Loucy (cell line): ENCODE measurements at regions not wholly inside any gene's neighbourhood (a gene's known extent, or its start where the extent isn't known, plus 50 kb on each side); places are given as distances from the start of the nearest gene placed in this dataset.

Experiments
- CTCF ChIP-seq: fragments of 200-600 bp; sonication (generic); conservative IDR thresholded peaks from 2 replicates; pipeline ENCODE4 v1.5.1; 2014; ENCODE audit warnings: mild to moderate bottlenecking, antibody characterized with exemption, low read length
- EZH2phosphoT487 ChIP-seq: fragments of 200-600 bp; IDR thresholded peaks from 2 replicates; pipeline ENCODE4 v1.6.1; 2018; ENCODE audit warnings: antibody characterized with exemption, mild to moderate bottlenecking, moderate library complexity, borderline replicate concordance

DNA sequence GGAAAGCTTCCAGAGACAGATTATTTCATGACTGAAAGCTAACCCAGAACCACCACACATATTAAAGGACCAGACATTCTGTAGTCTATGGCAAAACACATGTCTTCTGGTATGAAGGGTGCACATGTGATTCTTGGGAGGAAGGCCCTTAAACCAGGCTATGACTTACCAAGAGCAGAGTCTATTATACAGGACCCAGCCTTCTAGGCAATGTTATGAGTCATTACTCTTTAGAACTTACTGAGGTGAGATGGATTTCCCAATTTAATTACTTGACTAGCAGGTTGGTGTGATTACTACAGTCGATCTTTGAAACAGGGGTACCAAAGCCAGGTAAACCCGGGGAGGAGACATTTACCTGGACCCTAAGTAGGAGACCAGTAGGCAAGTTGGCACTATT lies 350.8 kb downstream of the TRIB2 start:
- TF ChIP-seq CTCF (no peak), EZH2phosphoT487 (no peak)
